GM20431 (cell line): ENCODE measurements at regions not wholly inside any gene's neighbourhood (a gene's known extent, or its start where the extent isn't known, plus 50 kb on each side); places are given as distances from the start of the nearest gene placed in this dataset.

Experiments
- in situ Hi-C: fragments of 300-500 bp; cut with MseI, MboI; formaldehyde crosslinking; loops from one replicate; pipeline ENCODE4 v1.15.0; 2020; ENCODE audit warnings: low sequenced_read_pairs; ENCODE audit not compliant: unreplicated experiment

GRCh38 chr5:2311851-2312250, 429.1 kb upstream of the IRX4 start:
- in situ Hi-C loops: no loop called here

GRCh38 chr5:2310946-2311345, 428.2 kb upstream of the IRX4 start:
- in situ Hi-C loops: no loop called here

- in situ Hi-C loops: no loop called here
Measured at GRCh38 chr5:2307631-2308030, 424.9 kb upstream of the IRX4 start.

- in situ Hi-C loops: no loop called here
Measured at GRCh38 chr5:2306711-2307110, 424.0 kb upstream of the IRX4 start.

- in situ Hi-C loops: no loop called here
Measured at GRCh38 chr5:2303431-2304100, 420.8 kb upstream of the IRX4 start.

- in situ Hi-C loops: no loop called here
Measured at GRCh38 chr5:2302169-2302568, 419.4 kb upstream of the IRX4 start.

- in situ Hi-C loops: no loop called here
Measured at GRCh38 chr5:2300861-2301574, 418.3 kb upstream of the IRX4 start.

- in situ Hi-C loops: no loop called here
Measured at GRCh38 chr5:2300421-2300820, 417.7 kb upstream of the IRX4 start.

- in situ Hi-C loops: no loop called here
Measured at GRCh38 chr5:2299388-2300220, 416.9 kb upstream of the IRX4 start.

GRCh38 chr5:2298781-2299180, 416.1 kb upstream of the IRX4 start:
- in situ Hi-C loops: no loop called here

GRCh38 chr5:2297991-2298390, 415.3 kb upstream of the IRX4 start:
- in situ Hi-C loops: no loop called here

- in situ Hi-C loops: no loop called here
Measured at GRCh38 chr5:2295476-2295875, 412.8 kb upstream of the IRX4 start.

GRCh38 chr5:2293906-2294305, 411.2 kb upstream of the IRX4 start:
- in situ Hi-C loops: no loop called here

GRCh38 chr5:2291146-2291840, 408.6 kb upstream of the IRX4 start:
- in situ Hi-C loops: no loop called here

GRCh38 chr5:2289380-2289779, 406.7 kb upstream of the IRX4 start:
- in situ Hi-C loops: no loop called here

GRCh38 chr5:2288968-2289367, 406.2 kb upstream of the IRX4 start:
- in situ Hi-C loops: no loop called here

- in situ Hi-C loops: no loop called here
Measured at GRCh38 chr5:2288466-2288865, 405.7 kb upstream of the IRX4 start.

GRCh38 chr5:2286250-2286649, 403.5 kb upstream of the IRX4 start:
- in situ Hi-C loops: no loop called here

- in situ Hi-C loops: no loop called here
Measured at GRCh38 chr5:2284678-2285077, 402.0 kb upstream of the IRX4 start.

- in situ Hi-C loops: no loop called here
Measured at GRCh38 chr5:2283481-2284045, 400.8 kb upstream of the IRX4 start.
